ENCODE measurements at regions not wholly inside any gene's neighbourhood (a gene's known extent, or its start where the extent isn't known, plus 50 kb on each side); places are given as distances from the start of the nearest gene placed in this dataset.

DNA sequence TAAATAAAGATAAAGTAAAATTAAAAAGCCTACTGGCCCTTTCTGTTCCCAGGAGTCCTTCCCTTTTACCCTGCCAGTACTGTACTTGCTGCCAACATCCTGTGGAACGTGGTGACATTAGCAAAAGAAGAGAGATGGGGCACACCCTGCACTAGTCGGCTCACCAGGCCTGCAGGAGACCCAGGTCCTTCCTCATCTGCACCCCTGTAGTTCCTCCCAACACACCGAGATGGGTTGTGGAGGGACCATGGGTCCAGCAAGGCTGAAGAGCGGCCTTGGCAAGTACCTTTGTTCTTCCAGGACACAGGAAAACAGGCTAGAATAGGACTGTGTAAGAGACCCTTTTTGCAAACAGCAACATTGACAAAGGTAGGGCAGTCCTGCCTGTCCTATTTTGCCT, 98.7 kb upstream of the TMPRSS2 start:
- no peak overlapping the region for H2BK12ac ChIP-seq (ENCODE audit: low read depth, low read length)
- no peak overlapping the region for H2AK5ac ChIP-seq (ENCODE audit: low read depth, low read length)
- H2BK5ac ChIP-seq (ENCODE audit: low read depth, low read length): no peak overlapping the region
- DNase-seq (ENCODE audit: low read depth in 1 of 2, low spot score in 2 of 2): no peak
- H3K4me3 ChIP-seq (ENCODE audit: extremely low read depth in 1 of 4, insufficient read depth in 2 of 4, low read depth in 3 of 4, low read length in 4 of 4): no peak overlapping the region
- POLR2A ChIA-PET (ENCODE audit: partially characterized antibody): no interaction called here
- FAIRE-seq: no peak
- 84% methylated on average over 4 of the region's 4 CpGs; no CpG with 5 or more reads in 1 of the 2 experiments for WGBS, 2 experiments (ENCODE audit: extremely low coverage in 1 of 2, insufficient coverage in 1 of 2, insufficient read length in 1 of 2, insufficient replicate concordance in 2 of 2, low coverage in 1 of 2, low lambda C conversion rate in 2 of 2, missing lambda C conversion rate in 1 of 2)
- H4K8ac ChIP-seq (ENCODE audit: extremely low read depth, insufficient read depth, low read length): no peak overlapping the region
- H3K9me3 ChIP-seq (ENCODE audit: insufficient read depth in 2 of 2, low read depth in 1 of 2, low read length in 1 of 2): peaks cover 0 to 6% of the 10 kb centered on the region in 2 experiments; a peak in 2 of 4 replicates
- no peaks in the 10 kb centered on the region for H3K23me2 ChIP-seq (ENCODE audit: low read depth, low read length)
- H3K4me2 ChIP-seq (ENCODE audit: insufficient read depth in 1 of 2, low read depth in 2 of 2, low read length in 2 of 2): no peak overlapping the region
- CTCF ChIA-PET (ENCODE audit: partially characterized antibody): no interaction called here
- H2AFZ ChIP-seq (ENCODE audit: low read length): no peak overlapping the region
- no peak overlapping the region for H3K27ac ChIP-seq (ENCODE audit: low read depth, low read length)
- H3K14ac ChIP-seq (ENCODE audit: insufficient read length): no peak overlapping the region
- no peaks in the 10 kb centered on the region for H3K36me3 ChIP-seq (ENCODE audit: control insufficient read depth in 2 of 4, insufficient read depth in 4 of 4, low read length in 3 of 4)
- no peak overlapping the region for H3K18ac ChIP-seq (ENCODE audit: extremely low read depth, low read length)
- no peak overlapping the region for H2BK120ac ChIP-seq (replicated peaks; ENCODE audit: low read depth, low read length)
- no peak overlapping the region for H4K5ac ChIP-seq (ENCODE audit: insufficient read length, low read depth, low read length)
- H2BK20ac ChIP-seq (ENCODE audit: low read length): 0 out of 2 replicates have a peak overlapping the region, but pooled peaks have one; percentile 29
- no peaks in the 10 kb centered on the region for H3K79me2 ChIP-seq (ENCODE audit: control insufficient read depth in 1 of 2, insufficient read depth in 2 of 2, low read length in 2 of 2)
- no peak overlapping the region for H3K56ac ChIP-seq (replicated peaks; ENCODE audit: insufficient read length, low read depth, low read length)
- H3K9ac ChIP-seq (replicated peaks in 1 of 4; ENCODE audit: extremely low read depth in 1 of 4, low read depth in 3 of 4, low read length in 3 of 4): no peak overlapping the region
- no peaks in the 10 kb centered on the region for H4K20me1 ChIP-seq (replicated peaks in 1 of 2; ENCODE audit: control insufficient read depth in 1 of 2, insufficient read depth in 2 of 2, low read length in 2 of 2)
- no peak overlapping the region for H4K91ac ChIP-seq (replicated peaks; ENCODE audit: insufficient read length, low read length)
- H3K79me1 ChIP-seq (ENCODE audit: low read depth, low read length): no peaks in the 10 kb centered on the region
- no peaks in the 10 kb centered on the region for H3K27me3 ChIP-seq (replicated peaks in 1 of 4; ENCODE audit: control insufficient read depth in 3 of 4, extremely low read depth in 1 of 4, insufficient read depth in 3 of 4, low read length in 3 of 4)
- peaks cover 0 to 15% (median 7%) of the 10 kb centered on the region in 4 experiments; a peak in 4 of 7 replicates for H3K4me1 ChIP-seq (replicated peaks in 1 of 4; ENCODE audit: control insufficient read depth in 3 of 4, insufficient read depth in 4 of 4, low read length in 3 of 4)
- no peak overlapping the region for H3K4ac ChIP-seq (replicated peaks; ENCODE audit: insufficient read length, low read depth, low read length)
- no peak overlapping the region for H3K23ac ChIP-seq (ENCODE audit: insufficient read length)
- H2BK15ac ChIP-seq (ENCODE audit: low read length): no peak overlapping the region
- TF ChIP-seq EZH2 (IDR thresholded peaks at IDR 0.05; ENCODE audit: low read depth, low read length, severe bottlenecking): no peak
- no peak for TF ChIP-seq BACH1 (IDR thresholded peaks at IDR 0.05; ENCODE audit: low read length)
- TF ChIP-seq MAFK (IDR thresholded peaks at IDR 0.05; ENCODE audit: low read depth, low read length): no peak
- no peak for TF ChIP-seq CBX8 (IDR thresholded peaks at IDR 0.05; ENCODE audit: borderline replicate concordance, low read depth, low read length)
- no peak for TF ChIP-seq TCF12 (IDR thresholded peaks at IDR 0.05; ENCODE audit: low read depth, low read length)
- TF ChIP-seq HDAC2 (IDR thresholded peaks at IDR 0.05; ENCODE audit: borderline replicate concordance in 1 of 2, low read depth in 2 of 2, low read length in 2 of 2): no peak
- no peak for TF ChIP-seq KDM5A (IDR thresholded peaks at IDR 0.05; ENCODE audit: low read length)
- TF ChIP-seq TAF1 (IDR thresholded peaks at IDR 0.05; ENCODE audit: low read depth, low read length): no peak
- no peak for TF ChIP-seq RFX5 (IDR thresholded peaks at IDR 0.05; ENCODE audit: borderline replicate concordance, low read depth, low read length)
- TF ChIP-seq CHD2 (IDR thresholded peaks at IDR 0.05; ENCODE audit: low read length): no peak
- no peak for TF ChIP-seq CEBPB (IDR thresholded peaks at IDR 0.05; ENCODE audit: low read depth, low read length)
- TF ChIP-seq SAP30 (IDR thresholded peaks at IDR 0.05; ENCODE audit: insufficient read depth, insufficient replicate concordance, low read length): no peak
- no peak for TF ChIP-seq ZNF274 (IDR thresholded peaks at IDR 0.05; ENCODE audit: borderline replicate concordance, extremely low read depth, low read length)
- TF ChIP-seq, protein P1, sequence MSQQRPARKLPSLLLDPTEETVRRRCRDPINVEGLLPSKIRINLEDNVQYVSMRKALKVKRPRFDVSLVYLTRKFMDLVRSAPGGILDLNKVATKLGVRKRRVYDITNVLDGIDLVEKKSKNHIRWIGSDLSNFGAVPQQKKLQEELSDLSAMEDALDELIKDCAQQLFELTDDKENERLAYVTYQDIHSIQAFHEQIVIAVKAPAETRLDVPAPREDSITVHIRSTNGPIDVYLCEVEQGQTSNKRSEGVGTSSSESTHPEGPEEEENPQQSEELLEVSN (IDR thresholded peaks at IDR 0.05): no peak
- no peak for TF ChIP-seq TBP (IDR thresholded peaks at IDR 0.05; ENCODE audit: low read depth, low read length)

All from H1 (cell line).